Lower leg skin (tissue), 4 donors: ENCODE measurements at regions not wholly inside any gene's neighbourhood (a gene's known extent, or its start where the extent isn't known, plus 50 kb on each side); places are given as distances from the start of the nearest gene placed in this dataset.

Source experiments
- DNase-seq, 2 donors: peaks; one replicate each; pipeline ENCODE4 v3.0.0-alpha.2; 2019; ENCODE audit warnings: low spot score in 2 of 2
- H3K4me3 ChIP-seq: fragments of 200-600 bp; sonication (generic); 2 replicates; pipeline ENCODE4 v1.5.1; 2017; ENCODE audit warnings: mild to moderate bottlenecking, low read depth; ENCODE audit not compliant: poor library complexity, severe bottlenecking
- CTCF ChIP-seq, 3 donors: fragments of 450-650 bp; IDR thresholded peaks; one replicate each; pipeline ENCODE4 v1.5.1; 2016; ENCODE audit warnings: antibody characterized with exemption in 3 of 3, mild to moderate bottlenecking in 3 of 3, moderate library complexity in 2 of 3
- POLR2A ChIP-seq, 2 donors: fragments of 450-650 bp; IDR thresholded peaks; one replicate each; pipeline ENCODE4 v1.6.1; 2016 to 2017; ENCODE audit warnings: antibody characterized with exemption in 2 of 2, mild to moderate bottlenecking in 1 of 2, moderate library complexity in 1 of 2
- WGBS, 2 donors: methylation state at CpG; one replicate each; pipeline ENCODE4 v1.1.5; 2018; 5-methylcytosine and 5-hydroxymethylcytosine counted together
- intact Hi-C: fragments of 100-400 bp; cut with DNase I; formaldehyde crosslinking; loops from one replicate; pipeline ENCODE4 v1.15.0; 2023; ENCODE audit warnings: low total_unique reads

GRCh38 chr12:91383099-91383498 lies 200.5 kb upstream of the DCN start:
- DNase-seq = no peak
- intact Hi-C loops = loop anchor here (5.0 to 10.0 kb wide), 2 partner anchors 759 to 1192 kb away; no protein-coding TSS in a partner anchor
- WGBS, 2 donors = 66 to 75% methylated on average over 3 of the region's 3 CpGs
- TF ChIP-seq POLR2A (IDR thresholded peaks at IDR 0.05) (no peak), CTCF (IDR thresholded peaks at IDR 0.05) (no peak)
- H3K4me3 ChIP-seq = no peak overlapping the region

- intact Hi-C loops = loop anchor here (5.0 to 10.0 kb wide), 2 partner anchors 760 to 1193 kb away; no protein-coding TSS in a partner anchor
- DNase-seq = peak; percentile 86 to 95
- peak in 1 of 3 donors; percentile 63 for TF ChIP-seq CTCF (IDR thresholded peaks at IDR 0.05)
- no peak for TF ChIP-seq POLR2A (IDR thresholded peaks at IDR 0.05)
- WGBS, 2 donors = 2 to 4% methylated on average over 4 of the region's 4 CpGs
- no peak overlapping the region for H3K4me3 ChIP-seq
These were observed 199.5 kb upstream of the DCN start for GRCh38 chr12:91382081-91382543.

GRCh38 chr12:91381309-91381804 lies 198.7 kb upstream of the DCN start:
- DNase-seq = peak in 1 of 2 donors; percentile 65
- H3K4me3 ChIP-seq = no peak overlapping the region
- WGBS, 2 donors = 3 to 9% methylated on average over 11 of the region's 11 CpGs
- intact Hi-C loops = loop anchor here (5.0 to 10.0 kb wide), 2 partner anchors 761 to 1193 kb away; no protein-coding TSS in a partner anchor
- TF ChIP-seq POLR2A (IDR thresholded peaks at IDR 0.05) = no peak
- no peak for TF ChIP-seq CTCF (IDR thresholded peaks at IDR 0.05)

GRCh38 chr12:91380631-91381030 lies 198.0 kb upstream of the DCN start:
- intact Hi-C loops = loop anchor here (5.0 to 10.0 kb wide), 2 partner anchors 762 to 1194 kb away; no protein-coding TSS in a partner anchor
- 14 to 17% methylated on average over 5 of the region's 5 CpGs for WGBS, 2 donors
- TF ChIP-seq CTCF (IDR thresholded peaks at IDR 0.05) (no peak), POLR2A (IDR thresholded peaks at IDR 0.05) (no peak)
- H3K4me3 ChIP-seq = no peak overlapping the region
- DNase-seq = no peak

GRCh38 chr12:91379051-91379775 lies 196.6 kb upstream of the DCN start:
- TF ChIP-seq CTCF (IDR thresholded peaks at IDR 0.05) = no peak
- TF ChIP-seq POLR2A (IDR thresholded peaks at IDR 0.05) = no peak
- DNase-seq = no peak
- H3K4me3 ChIP-seq = no peak overlapping the region
- 81% methylated on average over 2 of the region's 2 CpGs for WGBS, 2 donors
- intact Hi-C loops = loop anchor here (10.0 kb wide), 1 partner anchor 1266 kb away; no protein-coding TSS in a partner anchor
